ENCODE measurements at regions not wholly inside any gene's neighbourhood (a gene's known extent, or its start where the extent isn't known, plus 50 kb on each side); places are given as distances from the start of the nearest gene placed in this dataset.

- intact Hi-C loops (cut with DNase I) = no loop called here
- H3K9me3 ChIP-seq = no peaks in the 10 kb centered on the region
- TF ChIP-seq, protein P1, sequence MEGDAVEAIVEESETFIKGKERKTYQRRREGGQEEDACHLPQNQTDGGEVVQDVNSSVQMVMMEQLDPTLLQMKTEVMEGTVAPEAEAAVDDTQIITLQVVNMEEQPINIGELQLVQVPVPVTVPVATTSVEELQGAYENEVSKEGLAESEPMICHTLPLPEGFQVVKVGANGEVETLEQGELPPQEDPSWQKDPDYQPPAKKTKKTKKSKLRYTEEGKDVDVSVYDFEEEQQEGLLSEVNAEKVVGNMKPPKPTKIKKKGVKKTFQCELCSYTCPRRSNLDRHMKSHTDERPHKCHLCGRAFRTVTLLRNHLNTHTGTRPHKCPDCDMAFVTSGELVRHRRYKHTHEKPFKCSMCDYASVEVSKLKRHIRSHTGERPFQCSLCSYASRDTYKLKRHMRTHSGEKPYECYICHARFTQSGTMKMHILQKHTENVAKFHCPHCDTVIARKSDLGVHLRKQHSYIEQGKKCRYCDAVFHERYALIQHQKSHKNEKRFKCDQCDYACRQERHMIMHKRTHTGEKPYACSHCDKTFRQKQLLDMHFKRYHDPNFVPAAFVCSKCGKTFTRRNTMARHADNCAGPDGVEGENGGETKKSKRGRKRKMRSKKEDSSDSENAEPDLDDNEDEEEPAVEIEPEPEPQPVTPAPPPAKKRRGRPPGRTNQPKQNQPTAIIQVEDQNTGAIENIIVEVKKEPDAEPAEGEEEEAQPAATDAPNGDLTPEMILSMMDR (IDR thresholded peaks at IDR 0.05) = no peak
- TF ChIP-seq POLR2A (IDR thresholded peaks at IDR 0.05) = no peak
- no peak overlapping the region for H3K27ac ChIP-seq
- no peaks in the 10 kb centered on the region for H3K27me3 ChIP-seq
- WGBS, 2 donors = 66 to 78% methylated on average over 13 to 14 of the region's 14 CpGs
- no peaks in the 10 kb centered on the region for H3K4me1 ChIP-seq
- DNase-seq (no peak), ATAC-seq (no peak)
- H3K4me3 ChIP-seq = no peak overlapping the region
- no peaks in the 10 kb centered on the region for H3K36me3 ChIP-seq (replicated peaks in 1 of 2; ENCODE audit: insufficient read depth in 1 of 2, low read depth in 2 of 2)
Observed at GRCh38 chr10:28875549-28876081, 198.3 kb downstream of the BAMBI start.

- 43 to 45% methylated on average over 5 of the region's 5 CpGs for WGBS, 2 donors
- TF ChIP-seq, protein P1 (IDR thresholded peaks at IDR 0.05) = peak in 1 of 7 experiments; percentile 24
- no peak for TF ChIP-seq POLR2A (IDR thresholded peaks at IDR 0.05)
- Histone ChIP-seq H3K27me3 (no peaks in the 10 kb centered on the region), H3K9me3 (no peaks in the 10 kb centered on the region), H3K36me3 (replicated peaks in 1 of 2; ENCODE audit: insufficient read depth in 1 of 2, low read depth in 2 of 2) (no peaks in the 10 kb centered on the region), H3K4me1 (peaks cover 5% of the 10 kb centered on the region), H3K27ac (peak overlapping the region in 1 of 4 donors; percentile 21), H3K4me3 (no peak overlapping the region)
- DNase-seq (peak; percentile 11 to 67 (median 24)), ATAC-seq (peak; percentile 60)
- intact Hi-C loops (cut with DNase I) = no loop called here
Observed at GRCh38 chr10:28878236-28878970, 201.1 kb downstream of the BAMBI start.

GRCh38 chr10:28879246-28879645 lies 201.9 kb downstream of the BAMBI start:
- H3K9me3 ChIP-seq = no peaks in the 10 kb centered on the region
- H3K4me3 ChIP-seq = no peak overlapping the region
- H3K4me1 ChIP-seq = peaks cover 5% of the 10 kb centered on the region
- no peak for TF ChIP-seq POLR2A (IDR thresholded peaks at IDR 0.05)
- TF ChIP-seq, protein P1 (IDR thresholded peaks at IDR 0.05) = no peak
- H3K27ac ChIP-seq = no peak overlapping the region
- H3K36me3 ChIP-seq (replicated peaks in 1 of 2; ENCODE audit: insufficient read depth in 1 of 2, low read depth in 2 of 2) = no peaks in the 10 kb centered on the region
- ATAC-seq = no peak
- DNase-seq = no peak
- no peaks in the 10 kb centered on the region for H3K27me3 ChIP-seq
- intact Hi-C loops (cut with DNase I) = no loop called here

GRCh38 chr10:28879875-28880682 lies 202.8 kb downstream of the BAMBI start:
- H3K27ac ChIP-seq = no peak overlapping the region
- TF ChIP-seq, protein P1 (IDR thresholded peaks at IDR 0.05) = no peak
- no peak for TF ChIP-seq POLR2A (IDR thresholded peaks at IDR 0.05)
- H3K4me1 ChIP-seq = peaks cover 8% of the 10 kb centered on the region
- intact Hi-C loops (cut with DNase I) = no loop called here
- H3K36me3 ChIP-seq (replicated peaks in 1 of 2; ENCODE audit: insufficient read depth in 1 of 2, low read depth in 2 of 2) = no peaks in the 10 kb centered on the region
- DNase-seq (no peak), ATAC-seq (no peak)
- H3K27me3 ChIP-seq = no peaks in the 10 kb centered on the region
- WGBS, 2 donors = 75 to 86% methylated on average over 12 to 16 of the region's 16 CpGs
- H3K9me3 ChIP-seq = no peaks in the 10 kb centered on the region
- no peak overlapping the region for H3K4me3 ChIP-seq
